H9 (cell line): ENCODE measurements at regions not wholly inside any gene's neighbourhood (a gene's known extent, or its start where the extent isn't known, plus 50 kb on each side); places are given as distances from the start of the nearest gene placed in this dataset.

ENCODE experiments used
- DNase-seq: peaks from one replicate; pipeline ENCODE4 v3.0.0-alpha.2; 2017
- H2AFZ ChIP-seq: one replicate; pipeline ENCODE4 v1.6.1; 2013; ENCODE audit warnings: mild to moderate bottlenecking, low read length, control low read depth, moderate library complexity
- H2AK5ac ChIP-seq: 2 replicates; pipeline ENCODE4 v1.6.1; 2013; ENCODE audit warnings: low read length, control low read depth, mixed read lengths; ENCODE audit not compliant: insufficient read length
- H2BK120ac ChIP-seq: one replicate; pipeline ENCODE4 v1.6.1; 2013; ENCODE audit warnings: low read depth, mild to moderate bottlenecking, low read length, control low read depth, inconsistent platforms; ENCODE audit not compliant: poor library complexity, severe bottlenecking
- H2BK12ac ChIP-seq: 2 replicates; pipeline ENCODE4 v1.6.1; 2013; ENCODE audit warnings: low read length, control low read depth, mixed read lengths, low read depth; ENCODE audit not compliant: insufficient read length
- H2BK15ac ChIP-seq: 2 replicates; pipeline ENCODE4 v1.6.1; 2013; ENCODE audit warnings: low read depth, low read length, control low read depth
- H2BK20ac ChIP-seq: one replicate; pipeline ENCODE4 v1.6.1; 2013; ENCODE audit warnings: low read depth, mild to moderate bottlenecking, low read length, control low read depth, inconsistent platforms; ENCODE audit not compliant: poor library complexity, severe bottlenecking
- H2BK5ac ChIP-seq: 2 replicates; pipeline ENCODE4 v1.6.1; 2013; ENCODE audit warnings: low read length, control low read depth, mixed read lengths; ENCODE audit not compliant: insufficient read length
- H3K14ac ChIP-seq: 2 replicates; pipeline ENCODE4 v1.6.1; 2013; ENCODE audit warnings: low read length, control low read depth; ENCODE audit not compliant: insufficient read depth
- H3K18ac ChIP-seq: 2 replicates; pipeline ENCODE4 v1.6.1; 2013; ENCODE audit warnings: low read depth, mild to moderate bottlenecking, mixed read lengths, low read length, control low read depth; ENCODE audit not compliant: insufficient read length
- H3K23ac ChIP-seq: 2 replicates; pipeline ENCODE4 v1.6.1; 2013; ENCODE audit warnings: low read length, control low read depth, mixed read lengths, low read depth; ENCODE audit not compliant: insufficient read length
- H3K23me2 ChIP-seq: 2 replicates; pipeline ENCODE4 v1.6.1; 2013; ENCODE audit warnings: low read depth, mild to moderate bottlenecking, mixed read lengths, low read length, control low read depth; ENCODE audit not compliant: insufficient read length, poor library complexity, severe bottlenecking
- H3K27ac ChIP-seq: 2 replicates; pipeline ENCODE4 v1.5.1; 2013; ENCODE audit warnings: low read length, control low read depth, mixed read lengths, low read depth; ENCODE audit not compliant: insufficient read length
- H3K27me3 ChIP-seq: 2 replicates; pipeline ENCODE4 v1.6.1; 2013; ENCODE audit warnings: low read length, control low read depth, inconsistent platforms; ENCODE audit not compliant: insufficient read depth
- H3K4ac ChIP-seq: 2 replicates; pipeline ENCODE4 v1.6.1; 2013; ENCODE audit warnings: low read depth, mild to moderate bottlenecking, control low read depth, inconsistent platforms, low read length, moderate library complexity
- H3K4me1 ChIP-seq: 2 replicates; pipeline ENCODE4 v1.6.1; 2013; ENCODE audit warnings: low read length, control low read depth, inconsistent platforms; ENCODE audit not compliant: insufficient read depth
- H3K4me2 ChIP-seq: 2 replicates; pipeline ENCODE4 v1.6.1; 2013; ENCODE audit warnings: low read length, control low read depth, mixed read lengths; ENCODE audit not compliant: insufficient read length, insufficient read depth
- H3K56ac ChIP-seq: 2 replicates; pipeline ENCODE4 v1.6.1; 2013; ENCODE audit warnings: low read depth, mild to moderate bottlenecking, mixed read lengths, low read length, control low read depth; ENCODE audit not compliant: insufficient read length
- H3K79me1 ChIP-seq: 2 replicates; pipeline ENCODE4 v1.6.1; 2013; ENCODE audit warnings: low read depth, mild to moderate bottlenecking, moderate library complexity, low read length, control low read depth, inconsistent platforms; ENCODE audit not compliant: insufficient read depth, poor library complexity, severe bottlenecking
- H3K79me2 ChIP-seq: 2 replicates; pipeline ENCODE4 v1.6.1; 2013; ENCODE audit warnings: low read length, control low read depth, inconsistent platforms; ENCODE audit not compliant: insufficient read depth
- H3K9ac ChIP-seq: 2 replicates; pipeline ENCODE4 v1.6.1; 2013; ENCODE audit warnings: low read length, control low read depth, mixed read lengths; ENCODE audit not compliant: insufficient read length; ENCODE audit errors: extremely low read depth
- H3K9me3 ChIP-seq: one replicate; pipeline ENCODE4 v1.6.1; 2013; ENCODE audit warnings: low read depth, low read length, inconsistent platforms; ENCODE audit not compliant: control insufficient read depth
- H3T11ph ChIP-seq: one replicate; pipeline ENCODE4 v1.6.1; 2013; ENCODE audit warnings: mild to moderate bottlenecking, low read length, control low read depth, inconsistent platforms
- H4K20me1 ChIP-seq: one replicate; pipeline ENCODE4 v1.6.1; 2013; ENCODE audit not compliant: control insufficient read depth, insufficient read length, insufficient read depth
- H4K5ac ChIP-seq: 2 replicates; pipeline ENCODE4 v1.6.1; 2013; ENCODE audit warnings: low read depth, mild to moderate bottlenecking, mixed read lengths, low read length, control low read depth; ENCODE audit not compliant: insufficient read length
- H4K8ac ChIP-seq: replicated peaks from 2 replicates; pipeline ENCODE4 v1.6.1; 2013; ENCODE audit warnings: low read length, control low read depth, mixed read lengths, low read depth; ENCODE audit not compliant: insufficient read length
- H4K91ac ChIP-seq: 2 replicates; pipeline ENCODE4 v1.6.1; 2013; ENCODE audit warnings: low read depth, mild to moderate bottlenecking, moderate library complexity, mixed read lengths, low read length, control low read depth; ENCODE audit not compliant: insufficient read length
- H3K27ac Mint-ChIP-seq, 3 experiments: 2 replicates in 2 of 3; 3 replicates in 1 of 3; pipeline ENCODE4 v1.8.0; 2020 to 2021; ENCODE audit warnings: mixed read lengths in 3 of 3, mild to moderate bottlenecking in 1 of 3, moderate library complexity in 1 of 3
- H3K27me3 Mint-ChIP-seq: 2 replicates; pipeline ENCODE4 v1.8.0; 2021; ENCODE audit warnings: low read depth, mild to moderate bottlenecking, moderate library complexity, mixed read lengths
- H3K36me3 Mint-ChIP-seq, 3 experiments: 2 replicates in 2 of 3; 3 replicates in 1 of 3; pipeline ENCODE4 v1.8.0; 2020 to 2021; ENCODE audit warnings: low read depth in 3 of 3, mixed read lengths in 3 of 3; ENCODE audit not compliant: insufficient read depth in 1 of 3
- H3K4me1 Mint-ChIP-seq, 2 experiments: 2 replicates each; pipeline ENCODE4 v1.8.0; 2020; ENCODE audit warnings: mixed read lengths in 2 of 2
- H3K4me3 Mint-ChIP-seq, 2 experiments: 2 replicates in 1 of 2; 3 replicates in 1 of 2; pipeline ENCODE4 v1.8.0; 2020 to 2021; ENCODE audit warnings: mild to moderate bottlenecking in 2 of 2, mixed read lengths in 2 of 2, moderate library complexity in 1 of 2
- H3K9me3 Mint-ChIP-seq, 2 experiments: 2 replicates in 1 of 2; 3 replicates in 1 of 2; pipeline ENCODE4 v1.8.0; 2020; ENCODE audit warnings: mild to moderate bottlenecking in 2 of 2, mixed read lengths in 2 of 2, moderate library complexity in 1 of 2
- CTCF ChIP-seq: fragments of 200-600 bp; sonication (generic); conservative IDR thresholded peaks from 3 replicates; pipeline ENCODE4 v1.8.0; 2021; ENCODE audit warnings: antibody characterized with exemption, mild to moderate bottlenecking
- WGBS: extraction: QIAGEN DNeasy Blood & Tissue Kit; methylation state at CpG from one replicate; pipeline ENCODE4 v1.1.7; 2013; ENCODE audit warnings: missing lambda C conversion rate, low lambda C conversion rate, mixed read lengths; ENCODE audit not compliant: insufficient read length; ENCODE audit errors: extremely low coverage; 5-methylcytosine and 5-hydroxymethylcytosine counted together

DNA sequence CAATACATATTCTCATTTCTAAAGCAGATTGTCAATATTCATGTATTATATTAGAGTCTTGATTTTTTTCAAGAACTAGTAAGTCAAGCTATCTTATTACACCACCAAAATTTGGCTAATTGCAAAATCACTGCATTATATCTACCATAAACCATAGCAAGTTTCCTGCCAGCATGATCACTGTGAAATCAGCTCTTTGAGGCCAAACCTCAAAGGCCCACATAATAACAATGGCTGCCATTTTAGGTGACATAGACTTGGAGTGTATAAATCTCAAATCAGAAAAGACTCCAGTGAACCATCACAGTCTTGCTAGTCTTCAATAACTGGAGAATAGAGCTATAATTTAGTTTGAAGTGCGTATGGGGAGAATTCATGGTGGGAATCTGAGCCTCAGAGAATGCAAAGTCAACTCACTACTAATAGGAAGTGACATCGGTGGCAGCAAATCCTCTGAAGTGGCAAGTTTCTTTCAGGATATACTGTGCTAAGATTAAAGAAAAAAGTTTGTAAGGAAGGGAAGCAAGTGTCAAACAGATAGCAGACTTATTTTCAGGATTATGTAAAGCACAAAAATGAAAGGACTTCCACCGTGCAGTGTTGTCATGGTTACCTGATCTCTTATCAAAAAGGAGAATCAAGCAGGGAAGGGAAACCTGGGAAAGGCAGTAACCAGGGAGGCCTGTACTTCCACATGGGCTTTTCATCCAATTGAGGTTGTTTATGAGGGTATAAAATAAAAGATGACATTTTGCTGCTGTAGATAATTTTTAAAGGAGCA is 117.4 kb upstream of the FNDC3A start:
- Histone ChIP-seq H4K5ac (no peak overlapping the region), H3K18ac (no peak overlapping the region), H3K27ac (no peak overlapping the region), H2BK20ac (no peak overlapping the region), H3K9me3 (no peaks in the 10 kb centered on the region), H3K27me3 (no peaks in the 10 kb centered on the region), H3K4me1 (no peaks in the 10 kb centered on the region; the same call in 1 of the 2 replicates), H3K56ac (no peak overlapping the region), H4K91ac (no peak overlapping the region), H2BK5ac (no peak overlapping the region), H3K4ac (no peak overlapping the region), H2BK15ac (no peak overlapping the region), H2BK120ac (no peak overlapping the region), H2AFZ (no peak overlapping the region), H3K23me2 (no peaks in the 10 kb centered on the region), H2AK5ac (no peak overlapping the region), H3T11ph (no peak overlapping the region), H3K4me2 (no peak overlapping the region), H2BK12ac (no peak overlapping the region), H4K20me1 (no peaks in the 10 kb centered on the region), H3K23ac (no peak overlapping the region), H3K9ac (no peak overlapping the region), H3K14ac (no peak overlapping the region), H3K79me1 (no peaks in the 10 kb centered on the region), H4K8ac (no peak overlapping the region), H3K79me2 (no peaks in the 10 kb centered on the region)
- WGBS = no CpG with 5 or more reads among the region's 3 CpGs
- Mint-ChIP-seq H3K27ac (no peak overlapping the region), H3K4me1 (peaks cover 22% of the 10 kb centered on the region in 2 experiments), H3K36me3 (no peaks in the 10 kb centered on the region), H3K9me3 (no peaks in the 10 kb centered on the region), H3K4me3 (no peak overlapping the region), H3K27me3 (no peaks in the 10 kb centered on the region; the same call in 1 of the 2 replicates)
- no peak for DNase-seq
- no peak for TF ChIP-seq CTCF
